NK-92 treated with Interleukin-12 subunit alpha and Interleukin-12 subunit beta, amount 100 ng/mL, for 24 hours (cell line): ENCODE measurements at regions not wholly inside any gene's neighbourhood (a gene's known extent, or its start where the extent isn't known, plus 50 kb on each side); places are given as distances from the start of the nearest gene placed in this dataset.
"Not testable (repeated sequence)": the region's sequence is repeated elsewhere in the genome, so short reads cannot be mapped to it uniquely, and the experiment has no call there.

Experiments
- DNase-seq: peaks from one replicate; lab custom pipeline; 2025; lab: John Stamatoyannopoulos, UW

DNA sequence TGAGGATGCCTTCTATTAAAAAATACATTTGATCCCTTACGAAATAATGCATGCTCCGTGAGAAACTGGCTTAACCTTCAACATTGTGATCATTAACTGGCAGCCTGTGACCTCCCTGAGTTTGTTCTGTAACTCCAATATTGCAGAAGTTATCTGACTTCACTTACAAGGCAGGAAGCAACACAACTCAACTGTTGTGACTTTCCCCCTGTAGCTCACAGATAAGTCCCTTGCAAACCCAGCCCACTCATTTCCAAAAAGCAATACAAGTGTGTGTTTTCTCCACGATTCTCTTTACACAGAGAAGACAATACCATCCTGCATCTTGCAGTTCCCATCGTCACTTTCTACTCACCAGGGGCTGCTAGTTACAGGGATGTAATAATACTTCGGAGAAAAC lies 304.7 kb upstream of the TMEM132C start:
- no peak for DNase-seq

DNA sequence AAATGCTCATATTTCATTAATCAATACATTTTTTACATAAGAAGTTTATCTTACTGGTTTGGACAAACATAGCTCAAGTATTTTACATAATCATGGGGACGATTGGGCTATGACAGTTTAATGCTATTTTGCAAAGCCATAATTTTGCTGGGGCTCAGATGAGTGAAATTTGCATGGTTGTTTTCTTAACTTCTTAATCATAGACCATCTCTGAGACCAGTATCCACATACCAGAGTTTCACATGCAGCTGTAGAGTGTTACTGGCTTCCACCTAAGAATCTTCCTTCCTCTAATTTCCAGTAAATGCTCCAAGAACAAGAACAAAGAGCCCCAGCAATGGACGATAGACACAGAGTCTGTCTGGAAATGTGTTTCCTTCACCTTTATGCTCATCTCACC lies 303.0 kb upstream of the TMEM132C start:
- no peak for DNase-seq

DNA sequence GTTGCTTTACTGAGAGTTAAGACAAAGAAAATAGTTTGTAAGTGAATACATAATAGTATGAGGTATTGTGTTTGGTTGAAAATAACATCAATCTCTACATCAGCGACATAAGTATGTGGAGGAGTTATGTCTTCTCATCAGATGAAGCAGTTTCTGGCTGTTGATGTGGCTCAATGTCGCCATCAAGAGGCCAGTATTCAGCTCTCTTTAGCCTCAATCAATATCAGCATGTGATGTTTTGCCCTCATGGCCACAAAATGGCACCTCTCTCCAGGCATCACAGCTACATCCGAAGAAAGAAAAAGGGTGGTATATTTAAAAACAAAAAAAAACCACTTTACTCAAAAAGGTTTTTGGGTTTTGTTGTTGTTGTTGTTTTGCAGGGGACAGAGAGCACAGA lies 302.3 kb upstream of the TMEM132C start:
- no peak for DNase-seq

DNA sequence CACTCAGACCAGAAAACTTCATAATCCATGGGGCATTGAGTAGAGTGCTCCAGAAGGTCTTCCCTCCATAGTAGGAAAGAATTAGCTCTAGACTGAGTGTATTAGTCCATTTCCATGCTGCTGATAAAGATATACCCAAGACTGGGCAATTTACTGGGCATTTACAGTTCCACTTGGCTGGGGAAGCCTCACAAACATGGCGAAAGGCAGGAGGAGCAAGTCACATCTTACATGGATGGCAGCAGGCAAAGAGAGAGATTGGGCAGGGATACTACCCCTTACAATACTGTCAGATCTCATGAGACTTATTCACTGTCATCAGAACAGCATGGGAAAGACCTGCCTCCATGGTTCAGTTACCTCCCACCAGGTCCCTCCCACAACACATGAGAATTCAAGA lies 300.6 kb upstream of the TMEM132C start:
- no peak for DNase-seq

DNA sequence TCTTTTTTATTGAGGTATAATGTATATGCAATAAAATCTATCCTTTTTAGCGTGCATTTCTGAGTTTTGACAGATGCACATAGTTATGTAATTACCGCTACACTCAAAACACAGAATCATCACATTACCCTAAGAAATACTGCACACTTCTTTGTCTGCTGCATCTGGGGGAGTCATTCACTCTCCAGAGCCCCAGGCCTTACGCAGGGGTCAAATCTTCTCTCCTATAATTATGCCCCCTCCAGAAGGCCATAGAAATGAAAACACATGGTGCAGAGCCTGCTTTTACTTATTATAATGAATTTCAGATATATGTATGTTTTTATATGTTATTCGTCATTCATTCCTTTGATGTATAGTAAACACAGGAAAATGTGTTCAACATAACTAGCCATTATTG lies 296.5 kb upstream of the TMEM132C start:
- DNase-seq, result no peak

DNA sequence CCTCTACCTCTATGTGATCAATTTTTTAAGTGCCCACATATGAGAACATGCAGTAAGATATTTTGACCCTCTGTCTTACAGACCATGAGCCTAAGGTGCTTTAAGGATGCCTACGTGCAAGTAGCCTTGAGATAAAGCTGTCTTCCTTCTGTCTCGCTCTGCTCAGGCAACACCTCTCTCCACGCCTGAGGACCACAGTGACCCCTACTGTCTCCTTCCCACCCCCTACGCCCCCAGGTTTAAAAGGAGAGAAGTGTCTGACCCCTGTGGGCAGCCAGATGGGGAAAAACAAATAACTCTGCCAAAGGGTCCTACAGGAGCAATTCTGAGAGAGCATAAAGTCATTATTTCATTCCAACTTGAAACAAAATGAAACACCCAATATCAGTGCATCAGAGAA lies 286.4 kb upstream of the TMEM132C start:
- no peak for DNase-seq

DNA sequence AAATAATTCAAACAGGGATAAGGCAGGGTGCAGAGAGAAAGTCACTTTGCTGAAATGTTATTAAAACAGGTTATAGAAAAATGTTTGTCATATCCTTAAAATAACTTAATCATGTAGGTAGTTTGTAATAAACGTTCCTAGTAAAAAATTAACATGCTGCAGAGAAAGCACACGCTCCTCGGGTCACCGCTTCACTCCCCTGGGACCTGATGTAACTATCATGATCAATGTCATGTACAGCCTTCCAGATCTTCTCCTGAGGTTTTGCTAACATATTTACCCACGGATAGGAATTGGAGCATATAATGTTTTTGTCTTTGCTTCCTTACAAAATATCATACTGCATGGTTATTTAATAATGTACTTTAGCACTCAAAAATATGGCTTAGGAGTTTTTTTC lies 285.1 kb upstream of the TMEM132C start:
- DNase-seq, result no peak

DNA sequence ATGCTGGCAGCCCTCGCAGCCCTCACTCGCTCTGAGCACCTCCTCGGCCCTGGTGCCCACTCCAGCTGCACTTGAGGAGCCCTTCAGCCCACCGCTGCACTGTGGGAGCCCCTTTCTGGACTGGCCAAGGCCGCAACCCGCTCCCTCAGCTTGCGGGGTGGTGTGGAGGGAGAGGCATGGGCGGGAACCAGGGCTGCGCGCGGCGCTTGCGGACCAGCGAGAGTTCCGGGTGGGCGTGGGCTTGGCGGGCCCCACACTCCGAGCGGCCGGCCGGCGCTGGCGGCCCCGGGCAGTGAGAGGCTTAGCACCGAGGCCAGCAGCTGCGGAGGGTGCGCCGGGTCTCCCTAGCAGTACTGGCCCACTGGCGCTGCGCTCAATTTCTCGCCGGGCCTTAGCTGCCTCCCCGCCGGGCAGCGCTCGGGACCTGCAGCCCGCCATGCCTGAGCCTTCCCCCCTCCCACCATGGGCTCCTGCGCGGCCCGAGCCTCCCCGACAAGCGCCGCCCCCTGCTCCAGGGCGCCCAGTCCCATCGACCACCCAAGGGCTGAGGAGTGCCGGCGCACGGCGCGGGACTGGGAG lies 283.7 kb upstream of the TMEM132C start:
- not testable (repeated sequence) for DNase-seq

DNA sequence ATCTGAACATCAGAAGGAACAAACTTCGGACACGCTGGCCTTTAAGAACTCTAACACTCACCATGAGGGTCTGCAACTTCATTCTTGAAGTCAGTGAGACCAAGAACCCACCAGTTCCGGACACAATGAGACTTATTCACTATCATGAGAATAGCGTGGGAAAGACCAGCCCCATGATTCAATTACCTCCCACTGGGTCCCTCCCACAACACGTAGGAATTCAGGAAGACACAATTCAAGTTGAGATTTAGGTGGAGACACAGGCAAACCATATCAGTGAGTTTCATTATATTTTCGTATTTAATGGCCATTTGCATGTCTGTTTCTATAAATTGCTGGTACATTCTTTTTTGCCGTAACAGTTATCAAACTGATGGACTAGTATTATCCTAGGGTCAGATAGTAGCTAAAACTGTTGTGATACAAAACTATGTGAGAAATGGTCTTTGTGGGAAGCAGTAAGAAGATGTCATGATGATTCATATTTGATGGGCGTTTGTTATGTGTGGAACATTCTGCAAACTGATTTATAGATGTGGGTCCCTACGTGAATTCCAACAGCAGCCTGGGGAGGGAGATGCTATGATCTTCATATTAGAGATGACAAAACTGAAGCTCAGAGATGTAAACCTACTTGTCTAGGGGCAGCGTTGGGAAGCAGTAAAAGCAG lies 282.4 kb upstream of the TMEM132C start:
- no peak for DNase-seq

DNA sequence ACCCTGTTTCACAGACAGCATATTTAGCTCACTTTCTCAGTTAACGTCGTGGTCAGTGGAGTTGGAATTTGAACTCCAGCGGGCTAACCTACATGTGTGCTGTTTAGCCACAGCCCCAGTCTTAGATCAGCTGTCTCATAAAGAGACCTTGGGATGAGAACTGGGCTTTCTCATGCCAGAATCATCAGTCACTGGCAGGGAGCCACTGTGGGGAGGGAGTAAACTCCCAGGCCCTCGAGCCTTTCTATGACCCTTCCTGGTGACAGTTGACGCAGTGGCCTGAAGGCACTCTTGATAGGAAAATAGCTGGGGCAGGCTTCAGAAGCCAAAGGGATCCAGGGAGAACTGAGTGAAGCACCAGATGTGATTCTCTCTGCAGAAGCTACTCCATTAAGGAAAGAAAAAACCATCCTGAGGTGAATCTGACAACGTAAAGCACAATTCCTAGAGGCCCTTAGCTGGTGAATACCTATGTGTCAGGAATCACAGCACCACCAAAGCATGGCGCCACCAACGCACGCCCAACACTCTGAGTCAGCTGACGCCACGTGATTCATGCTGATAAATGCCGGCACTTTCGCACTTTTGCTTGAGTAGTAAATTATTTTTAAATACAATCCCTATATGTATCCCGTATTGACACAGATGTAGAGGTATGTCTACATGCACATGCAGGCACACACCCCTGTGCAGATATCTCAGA lies 279.6 kb upstream of the TMEM132C start:
- no peak for DNase-seq

DNA sequence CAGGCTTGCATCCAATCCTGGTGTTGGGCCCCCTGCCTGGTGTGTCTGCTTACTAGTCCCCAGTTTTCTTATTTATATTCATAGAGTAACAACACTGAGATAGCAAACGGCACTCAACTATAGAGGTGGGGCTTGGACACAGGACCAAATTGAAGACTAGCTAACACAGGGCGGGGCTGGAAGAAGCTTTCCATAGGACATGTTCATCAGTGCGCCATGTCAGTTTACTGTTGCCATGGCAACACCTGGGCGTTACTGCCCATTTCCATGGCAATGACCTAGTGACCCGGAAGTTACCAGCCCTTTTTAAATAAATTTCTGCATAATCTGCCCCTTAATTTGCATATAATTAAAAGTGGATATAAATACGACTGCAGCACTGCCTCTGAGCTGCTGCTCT lies 275.5 kb upstream of the TMEM132C start:
- no peak for DNase-seq

DNA sequence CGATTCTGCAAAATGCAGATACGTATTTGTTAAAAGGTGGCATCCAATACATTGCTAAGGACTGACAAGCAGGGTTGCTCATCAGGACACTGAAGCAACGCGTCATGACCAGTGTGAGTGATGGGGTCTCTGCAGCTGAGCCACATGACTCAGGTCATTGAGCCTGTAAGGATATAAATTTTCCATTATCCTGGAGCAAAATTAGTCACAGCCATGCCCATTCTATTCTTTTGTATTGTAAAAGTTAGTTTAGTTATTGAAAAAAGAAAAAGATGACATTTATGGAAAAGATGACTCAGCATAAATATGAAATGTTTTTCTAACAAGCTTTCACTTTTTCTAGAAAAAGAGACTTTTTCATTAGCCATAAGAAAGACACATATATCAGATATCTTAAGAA lies 268.0 kb upstream of the TMEM132C start:
- DNase-seq, result no peak

DNA sequence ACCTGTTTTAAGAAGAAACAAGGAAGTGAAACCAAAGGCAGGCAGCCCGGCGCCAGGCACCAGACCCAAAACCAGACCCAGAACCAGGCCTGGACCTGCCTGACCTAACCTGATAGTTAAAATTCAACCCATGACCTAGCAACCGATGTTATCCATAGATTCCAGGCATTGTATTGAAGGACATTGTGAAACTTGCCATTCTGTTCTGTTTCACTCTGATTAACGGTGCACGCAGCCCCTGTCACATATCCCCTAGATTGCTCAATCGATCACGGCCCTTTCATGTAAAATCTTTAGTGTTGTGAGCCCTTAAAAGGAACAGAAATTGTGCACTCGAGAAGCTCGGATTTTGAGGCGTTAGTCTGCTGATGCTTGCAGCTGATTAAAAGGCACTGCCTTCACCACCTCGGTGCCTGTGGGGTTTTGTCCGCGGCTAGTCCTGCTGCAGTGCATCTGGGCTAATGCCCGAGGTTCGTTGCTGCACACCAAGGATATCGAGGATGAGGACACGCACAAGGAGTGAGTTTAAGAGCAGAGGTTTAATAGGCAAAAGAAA lies 262.5 kb upstream of the TMEM132C start:
- DNase-seq, result no peak

DNA sequence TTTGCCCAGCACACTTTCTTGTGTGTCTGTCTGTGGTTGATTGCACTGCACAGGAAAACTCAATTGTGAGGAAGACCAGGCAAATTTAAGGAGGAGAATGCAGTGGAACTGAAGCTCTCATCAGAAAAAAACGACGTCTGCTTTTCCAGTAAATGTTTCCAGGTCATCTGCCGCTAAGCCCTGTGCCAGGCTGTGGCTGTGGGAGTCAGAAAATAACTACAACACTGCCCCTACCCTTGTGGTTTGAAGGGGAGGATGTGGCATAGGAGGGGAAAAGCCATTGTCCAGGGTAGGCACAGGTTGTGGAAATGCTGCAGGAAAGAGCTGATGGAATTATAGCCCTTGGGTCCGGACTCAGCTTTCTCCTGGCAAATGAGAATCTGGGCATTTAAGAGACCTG lies 259.7 kb upstream of the TMEM132C start:
- DNase-seq, result no peak

DNA sequence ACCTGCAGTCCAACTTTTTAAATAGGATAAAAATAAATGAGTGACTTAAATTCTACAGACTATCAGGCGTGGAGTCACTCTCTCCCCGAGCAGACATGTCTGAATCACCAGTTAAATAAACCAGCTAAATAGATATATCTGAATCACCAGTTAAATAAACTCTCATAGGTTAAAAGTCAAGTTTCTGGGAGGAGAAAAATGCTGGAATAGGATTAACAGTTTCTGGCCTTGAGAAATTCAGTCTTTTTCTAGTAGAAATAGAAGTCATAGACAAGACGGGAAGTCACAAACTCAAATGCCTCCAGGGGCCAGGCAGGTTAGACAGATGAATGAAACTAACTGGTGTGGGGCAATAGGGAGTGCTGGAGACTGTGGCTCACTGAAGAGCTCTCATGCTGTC lies 258.6 kb upstream of the TMEM132C start:
- no peak for DNase-seq

DNA sequence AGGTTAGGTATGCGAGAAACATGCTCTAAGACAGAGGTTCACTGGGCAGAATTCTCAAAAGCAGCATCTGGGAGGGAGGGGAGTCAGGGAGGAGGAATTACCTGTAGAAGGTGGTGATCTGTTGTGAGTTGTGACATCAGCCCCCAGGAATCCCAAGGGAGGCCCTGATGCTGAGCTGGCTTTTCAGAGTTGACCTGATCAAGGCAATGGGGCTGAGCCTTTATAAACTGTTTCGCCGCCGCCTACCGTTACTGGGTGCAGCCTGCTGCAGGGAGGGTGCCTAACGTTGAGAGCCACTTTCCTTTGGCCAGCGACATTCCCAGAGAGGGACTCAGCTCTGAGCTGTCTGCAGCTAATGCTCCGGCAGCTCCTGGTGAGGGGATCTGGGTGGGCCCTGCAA lies 257.9 kb upstream of the TMEM132C start:
- DNase-seq, result no peak

DNA sequence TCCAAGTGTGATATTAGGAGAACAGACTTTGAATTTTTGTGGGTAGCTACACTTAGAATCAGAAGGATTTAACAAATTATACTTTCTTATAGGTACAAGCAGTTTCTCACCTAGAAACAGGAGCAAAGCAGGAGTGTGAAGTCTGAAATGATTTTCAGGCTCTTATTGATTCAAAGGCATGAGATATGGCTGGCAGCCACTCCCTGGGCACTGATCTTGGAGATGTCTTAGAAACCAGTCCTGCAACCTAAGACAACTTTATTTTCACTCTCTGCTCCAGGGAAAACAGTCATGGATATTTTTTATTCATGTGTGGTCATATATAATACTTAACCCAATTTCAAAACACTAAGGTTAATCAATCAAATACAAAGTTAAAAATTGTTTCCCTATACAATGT lies 254.9 kb upstream of the TMEM132C start:
- DNase-seq, result no peak

DNA sequence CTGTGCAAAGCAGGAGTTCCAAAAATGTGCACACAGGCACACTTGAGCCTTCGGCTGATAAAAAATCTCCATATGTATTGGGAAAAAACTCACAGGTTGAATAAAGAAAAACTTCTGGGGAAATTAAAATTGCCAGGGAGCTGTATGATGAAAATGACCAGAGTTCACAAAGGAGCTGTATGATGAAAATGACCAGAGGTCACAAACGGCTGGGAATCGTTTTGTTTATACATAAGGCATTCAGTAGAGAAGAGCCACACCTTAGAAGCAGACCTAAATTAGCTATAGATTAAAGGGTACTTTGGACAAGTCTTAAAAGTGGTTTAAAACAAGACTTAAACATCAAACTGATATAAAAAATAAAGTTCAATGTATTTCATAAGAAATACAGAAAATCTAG lies 251.7 kb upstream of the TMEM132C start:
- no peak for DNase-seq

DNA sequence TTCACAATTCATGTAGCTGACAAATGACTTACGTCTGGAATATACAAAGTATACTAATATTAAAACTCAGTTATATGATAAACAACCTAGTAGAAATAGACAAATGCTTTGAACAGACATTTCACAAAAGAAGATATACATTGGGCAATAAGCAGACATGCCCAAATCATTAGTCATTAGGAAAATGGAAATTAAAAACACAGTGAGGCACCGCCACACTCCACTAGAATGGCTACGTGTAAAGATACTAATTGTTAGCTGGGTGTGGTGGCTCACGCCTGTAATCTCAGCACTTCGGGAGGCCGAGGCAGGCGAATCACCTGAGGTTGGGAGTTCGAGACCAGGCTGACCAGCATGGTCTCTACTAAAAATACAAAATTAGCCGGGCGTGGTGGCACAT lies 248.9 kb upstream of the TMEM132C start:
- no peak for DNase-seq

DNA sequence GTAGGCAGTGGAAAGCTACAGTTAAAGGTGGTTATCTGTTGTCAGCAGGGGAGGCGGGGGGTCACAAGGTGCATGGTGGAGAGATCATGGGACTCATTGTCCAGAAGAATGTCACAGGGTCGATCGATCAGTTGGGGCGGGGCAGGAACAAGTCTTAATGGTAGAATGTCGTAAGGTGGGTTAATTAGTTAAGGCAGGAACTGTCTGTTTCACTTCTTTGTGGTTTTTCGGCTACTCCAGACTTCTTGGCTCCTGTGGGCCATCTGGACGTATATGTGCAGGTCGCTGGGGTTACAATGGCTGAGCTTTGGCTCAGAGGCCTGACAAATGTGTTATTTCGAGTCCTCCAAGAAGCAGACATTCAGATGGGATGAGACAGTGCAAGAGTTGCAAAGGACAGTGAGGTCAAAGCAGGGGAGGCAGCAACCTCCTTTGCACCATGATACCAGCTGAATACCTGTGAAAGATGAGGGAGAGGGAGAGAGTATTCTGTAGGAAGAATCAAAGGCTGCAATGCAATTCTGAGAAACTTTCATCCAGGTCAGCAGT lies 246.9 kb upstream of the TMEM132C start:
- DNase-seq, result no peak

DNA sequence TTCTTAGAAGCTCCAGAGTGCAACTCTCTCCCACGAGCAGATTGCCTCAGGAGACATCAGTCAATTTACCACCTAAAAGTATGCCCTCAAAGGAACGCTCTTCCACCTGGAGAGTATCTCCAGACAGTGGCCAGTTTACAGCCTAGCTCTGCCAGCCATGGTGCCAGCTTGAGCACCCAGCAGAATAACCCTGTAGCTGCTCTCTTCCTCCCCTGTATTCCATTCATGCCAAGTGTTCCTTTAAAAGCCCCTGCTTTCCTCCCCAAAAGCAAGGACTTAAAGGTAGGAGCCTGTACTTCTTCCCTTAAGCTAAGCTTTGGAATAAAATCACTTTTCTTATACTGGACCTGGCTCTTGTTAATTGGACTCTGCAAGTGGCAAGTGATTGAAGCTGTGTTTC lies 245.4 kb upstream of the TMEM132C start:
- DNase-seq, result no peak

DNA sequence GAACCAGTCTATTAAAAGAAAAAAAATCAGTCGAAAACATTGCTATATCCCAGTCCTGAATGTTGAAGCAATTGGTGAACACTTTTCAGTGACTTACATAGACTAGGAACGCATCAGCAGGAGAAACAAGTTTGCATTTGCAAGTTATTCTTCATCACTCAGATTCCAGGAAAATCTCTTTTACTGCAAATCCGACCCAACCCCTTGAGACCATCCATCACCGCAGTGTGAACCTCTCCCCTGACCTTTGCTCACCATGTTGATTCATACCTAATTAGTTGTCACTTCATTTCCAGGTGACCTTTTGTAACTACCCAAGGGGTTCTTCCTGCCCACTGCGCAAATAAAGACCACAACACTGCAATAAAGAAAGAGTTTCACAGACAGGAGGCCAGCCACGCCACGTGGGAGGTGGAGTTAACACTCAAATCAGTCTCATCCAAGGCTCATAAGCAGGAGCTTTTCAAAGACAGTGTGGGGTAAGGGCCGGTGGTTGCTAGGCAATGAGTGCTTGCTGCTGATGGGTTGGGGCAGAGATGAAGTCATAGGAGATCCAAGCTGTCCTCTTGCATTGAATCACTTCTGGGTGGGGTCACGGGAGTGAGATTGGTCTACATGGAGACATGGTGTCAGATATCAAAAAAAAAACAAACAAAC lies 241.3 kb upstream of the TMEM132C start:
- no peak for DNase-seq
